ENCODE measurements at regions not wholly inside any gene's neighbourhood (a gene's known extent, or its start where the extent isn't known, plus 50 kb on each side); places are given as distances from the start of the nearest gene placed in this dataset.

DNA sequence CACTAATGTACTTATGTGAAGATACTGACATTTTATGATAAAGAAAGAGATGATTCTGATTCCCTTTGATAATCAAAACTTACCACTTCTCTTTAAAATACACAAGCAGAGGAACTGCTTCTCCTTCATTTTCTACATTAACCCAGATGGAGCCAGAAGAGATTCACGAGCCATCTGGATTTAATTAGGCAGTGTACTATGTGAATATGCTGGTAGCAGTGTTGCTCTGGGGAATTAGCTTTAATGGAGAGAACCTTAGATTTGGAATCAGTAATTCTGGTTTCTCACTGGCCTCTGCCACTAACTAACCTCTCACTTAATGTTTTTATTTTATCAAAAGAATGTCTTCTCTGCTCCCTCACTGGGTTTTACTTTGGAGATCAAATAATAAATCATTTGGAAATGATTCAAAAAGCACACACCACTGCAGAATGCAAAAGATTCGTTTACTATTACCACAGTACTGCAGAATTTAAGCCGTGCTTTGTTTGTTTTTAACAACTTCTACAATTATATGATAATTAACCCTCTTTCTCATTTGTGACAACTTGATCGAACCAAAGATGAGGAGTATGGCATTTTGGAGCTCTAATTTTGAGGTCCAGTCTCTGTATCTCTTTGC lies 77.5 kb upstream of the PHYHIPL start:
- Histone ChIP-seq H3K4me1 (no peaks in the 10 kb centered on the region), H3K27ac (no peak overlapping the region), H3K27me3 (no peaks in the 10 kb centered on the region), H3K4me3 (no peak overlapping the region), H3K36me3 (no peaks in the 10 kb centered on the region), H3K9me3 (no peaks in the 10 kb centered on the region)
- WGBS, result 31% methylated on average over 4 of the region's 4 CpGs
- TF ChIP-seq CTCF (IDR thresholded peaks at IDR 0.05) (no peak), EP300 (IDR thresholded peaks at IDR 0.05) (no peak), POLR2A (IDR thresholded peaks at IDR 0.05) (no peak), POLR2AphosphoS5 (IDR thresholded peaks at IDR 0.05) (no peak)
- DNase-seq (ENCODE audit: low spot score in 2 of 2), result no peak

GRCh38 chr10:59099481-59099880 lies 77.0 kb upstream of the PHYHIPL start:
- TF ChIP-seq POLR2A (IDR thresholded peaks at IDR 0.05), result no peak
- no peak for TF ChIP-seq CTCF (IDR thresholded peaks at IDR 0.05)
- TF ChIP-seq EP300 (IDR thresholded peaks at IDR 0.05), result no peak
- TF ChIP-seq POLR2AphosphoS5 (IDR thresholded peaks at IDR 0.05), result no peak
- H3K4me3 ChIP-seq, result no peak overlapping the region
- H3K9me3 ChIP-seq, result no peaks in the 10 kb centered on the region
- no peak overlapping the region for H3K27ac ChIP-seq
- WGBS, result 38% methylated on average over 2 of the region's 2 CpGs
- no peak for DNase-seq (ENCODE audit: low spot score in 2 of 2)
- H3K27me3 ChIP-seq, result no peaks in the 10 kb centered on the region
- H3K4me1 ChIP-seq, result no peaks in the 10 kb centered on the region
- H3K36me3 ChIP-seq, result no peaks in the 10 kb centered on the region

- Histone ChIP-seq H3K4me3 (no peak overlapping the region), H3K27ac (no peak overlapping the region), H3K9me3 (no peaks in the 10 kb centered on the region), H3K36me3 (no peaks in the 10 kb centered on the region), H3K27me3 (no peaks in the 10 kb centered on the region), H3K4me1 (no peaks in the 10 kb centered on the region)
- WGBS, result 89% methylated on average over 4 of the region's 4 CpGs
- no peak for TF ChIP-seq CTCF (IDR thresholded peaks at IDR 0.05)
- no peak for TF ChIP-seq POLR2AphosphoS5 (IDR thresholded peaks at IDR 0.05)
- TF ChIP-seq POLR2A (IDR thresholded peaks at IDR 0.05), result no peak
- TF ChIP-seq EP300 (IDR thresholded peaks at IDR 0.05), result no peak
- DNase-seq (ENCODE audit: low spot score in 2 of 2), result no peak
Observed at GRCh38 chr10:59102394-59102793, 74.0 kb upstream of the PHYHIPL start.

GRCh38 chr10:59104186-59104585 lies 72.3 kb upstream of the PHYHIPL start:
- Histone ChIP-seq H3K4me3 (no peak overlapping the region), H3K9me3 (no peaks in the 10 kb centered on the region), H3K27me3 (no peaks in the 10 kb centered on the region), H3K36me3 (no peaks in the 10 kb centered on the region), H3K4me1 (no peaks in the 10 kb centered on the region), H3K27ac (no peak overlapping the region)
- TF ChIP-seq POLR2A (IDR thresholded peaks at IDR 0.05), result no peak
- WGBS, result 87% methylated on average over 4 of the region's 4 CpGs
- DNase-seq (ENCODE audit: low spot score in 2 of 2), result no peak

DNA sequence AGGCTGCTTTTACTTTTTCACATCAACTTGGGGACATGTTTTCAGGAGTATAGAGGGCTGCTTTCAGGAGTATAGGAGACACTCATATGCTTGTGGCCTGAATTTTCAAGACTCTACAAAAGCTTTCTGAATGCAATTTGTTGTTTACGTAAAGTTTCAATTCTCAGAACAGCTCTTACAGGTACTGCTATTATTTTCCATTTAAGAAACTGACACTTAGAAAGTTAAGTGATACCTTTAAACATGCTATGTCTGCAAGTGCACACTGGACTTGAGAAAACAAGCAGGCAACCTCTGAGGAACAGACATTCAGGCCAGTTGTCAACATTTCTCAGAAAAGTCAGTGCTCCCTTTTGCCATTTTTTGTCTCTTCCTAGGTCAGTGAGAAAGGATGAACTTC lies 70.0 kb upstream of the PHYHIPL start:
- no peaks in the 10 kb centered on the region for H3K9me3 ChIP-seq
- no peak for DNase-seq (ENCODE audit: low spot score in 2 of 2)
- WGBS, result 96% methylated on average over 1 of the region's 1 CpG
- no peaks in the 10 kb centered on the region for H3K4me1 ChIP-seq
- H3K27ac ChIP-seq, result no peak overlapping the region
- no peaks in the 10 kb centered on the region for H3K27me3 ChIP-seq
- no peak for TF ChIP-seq EP300 (IDR thresholded peaks at IDR 0.05)
- no peak for TF ChIP-seq POLR2AphosphoS5 (IDR thresholded peaks at IDR 0.05)
- no peak for TF ChIP-seq POLR2A (IDR thresholded peaks at IDR 0.05)
- no peak for TF ChIP-seq CTCF (IDR thresholded peaks at IDR 0.05)
- H3K36me3 ChIP-seq, result no peaks in the 10 kb centered on the region
- no peak overlapping the region for H3K4me3 ChIP-seq

GRCh38 chr10:59107147-59107546 lies 69.3 kb upstream of the PHYHIPL start:
- Histone ChIP-seq H3K9me3 (no peaks in the 10 kb centered on the region), H3K27me3 (no peaks in the 10 kb centered on the region), H3K4me1 (no peaks in the 10 kb centered on the region), H3K36me3 (no peaks in the 10 kb centered on the region), H3K27ac (no peak overlapping the region), H3K4me3 (no peak overlapping the region)
- WGBS, result 85% methylated on average over 1 of the region's 1 CpG
- no peak for TF ChIP-seq EP300 (IDR thresholded peaks at IDR 0.05)
- TF ChIP-seq CTCF (IDR thresholded peaks at IDR 0.05), result no peak
- TF ChIP-seq POLR2A (IDR thresholded peaks at IDR 0.05), result no peak
- DNase-seq (ENCODE audit: low spot score in 2 of 2), result no peak

All from suprapubic skin (tissue), 4 donors.